ENCODE measurements at regions not wholly inside any gene's neighbourhood (a gene's known extent, or its start where the extent isn't known, plus 50 kb on each side); places are given as distances from the start of the nearest gene placed in this dataset.

GRCh38 chr1:201693890-201694607 is 134.9 kb upstream of the IPO9 start:
- TF ChIP-seq CTCF (IDR thresholded peaks at IDR 0.05; ENCODE audit: low read length, missing control alignments) = no peak
- DNase-seq (ENCODE audit: low read depth) = no peak

GRCh38 chr1:201694608-201695335 is 134.2 kb upstream of the IPO9 start:
- H3K4me3 ChIP-seq (replicated peaks; ENCODE audit: low read depth, low read length) = no peak overlapping the region
- TF ChIP-seq CTCF (IDR thresholded peaks at IDR 0.05; ENCODE audit: low read length, missing control alignments) = no peak
- DNase-seq (ENCODE audit: low read depth) = no peak

More at GRCh38 chr1:201693890-201694607, 134.9 kb upstream of the IPO9 start:
- H3K4me3 ChIP-seq (replicated peaks; ENCODE audit: low read depth, low read length) = no peak overlapping the region

- no peak for DNase-seq (ENCODE audit: low read depth)
- TF ChIP-seq CTCF (IDR thresholded peaks at IDR 0.05; ENCODE audit: low read length, missing control alignments) = no peak
- no peak overlapping the region for H3K4me3 ChIP-seq (replicated peaks; ENCODE audit: low read depth, low read length)
Observed at GRCh38 chr1:201695607-201696006, 133.3 kb upstream of the IPO9 start.

- no peak overlapping the region for H3K4me3 ChIP-seq (replicated peaks; ENCODE audit: low read depth, low read length)
- peak; percentile 94 for DNase-seq (ENCODE audit: low read depth)
- TF ChIP-seq CTCF (IDR thresholded peaks at IDR 0.05; ENCODE audit: low read length, missing control alignments) = peak; percentile 7
Observed at GRCh38 chr1:201696217-201696761, 132.7 kb upstream of the IPO9 start.

GRCh38 chr1:201697174-201697573 is 131.8 kb upstream of the IPO9 start:
- no peak for TF ChIP-seq CTCF (IDR thresholded peaks at IDR 0.05; ENCODE audit: low read length, missing control alignments)
- H3K4me3 ChIP-seq (replicated peaks; ENCODE audit: low read depth, low read length) = no peak overlapping the region
- DNase-seq (ENCODE audit: low read depth) = no peak

GRCh38 chr1:201701831-201702230 is 127.1 kb upstream of the IPO9 start:
- DNase-seq (ENCODE audit: low read depth) = no peak
- TF ChIP-seq CTCF (IDR thresholded peaks at IDR 0.05; ENCODE audit: low read length, missing control alignments) = no peak
- H3K4me3 ChIP-seq (replicated peaks; ENCODE audit: low read depth, low read length) = no peak overlapping the region
